ENCODE measurements at regions not wholly inside any gene's neighbourhood (a gene's known extent, or its start where the extent isn't known, plus 50 kb on each side); places are given as distances from the start of the nearest gene placed in this dataset.

- TF ChIP-seq POLR2AphosphoS5 (IDR thresholded peaks at IDR 0.05; ENCODE audit: insufficient read depth in 1 of 2, low read depth in 1 of 2): no peak
- no peak for TF ChIP-seq POLR2A (IDR thresholded peaks at IDR 0.05)
- no peak for TF ChIP-seq CTCF (IDR thresholded peaks at IDR 0.05)
These were observed 1195.2 kb downstream of the TECRL start for GRCh38 chr4:63214076-63214475.
